ENCODE measurements at regions not wholly inside any gene's neighbourhood (a gene's known extent, or its start where the extent isn't known, plus 50 kb on each side); places are given as distances from the start of the nearest gene placed in this dataset.

- peaks cover 0 to 23% (median 8%) of the 10 kb centered on the region in 9 donors for H3K4me1 ChIP-seq
- no peak for DNase-seq
- no peaks in the 10 kb centered on the region for H3K9me3 ChIP-seq
- TF ChIP-seq CTCF (IDR thresholded peaks at IDR 0.05): no peak
- H3K36me3 ChIP-seq: no peaks in the 10 kb centered on the region
- intact Hi-C loops (cut with DNase I): loop anchor here in 7 of 10 donors (5.0 to 10.0 kb wide), 8 partner anchors 108 to 805 kb away; partner anchors contain the start of gene KLF4 (in 3 of the 7)
- WGBS, 2 donors: 81 to 94% methylated on average over 1 of the region's 1 CpG
- no peak overlapping the region for H3K4me3 ChIP-seq
- H3K27me3 ChIP-seq: peaks cover 0 to 3% (median 0%) of the 10 kb centered on the region in 7 donors
- ATAC-seq: no peak
- no peak overlapping the region for H3K27ac ChIP-seq
Observed at GRCh38 chr9:108270051-108270450, 585.7 kb downstream of the ACTL7B start.

- intact Hi-C loops (cut with DNase I): loop anchor here in 3 of 10 donors (10.0 kb wide), 3 partner anchors 65 to 155 kb away; no protein-coding TSS in a partner anchor
- no peak for TF ChIP-seq CTCF (IDR thresholded peaks at IDR 0.05)
- H3K9me3 ChIP-seq: no peaks in the 10 kb centered on the region
- DNase-seq (no peak), ATAC-seq (no peak)
- no peaks in the 10 kb centered on the region for H3K36me3 ChIP-seq
- H3K27me3 ChIP-seq: peaks cover 0 to 3% (median 0%) of the 10 kb centered on the region in 7 donors
- no peak overlapping the region for H3K27ac ChIP-seq
- peaks cover 0 to 23% (median 8%) of the 10 kb centered on the region in 9 donors for H3K4me1 ChIP-seq
- WGBS, 2 donors: 84 to 96% methylated on average over 1 of the region's 1 CpG
- H3K4me3 ChIP-seq: no peak overlapping the region
Observed at GRCh38 chr9:108269371-108269770, 586.4 kb downstream of the ACTL7B start.

- ATAC-seq (no peak), DNase-seq (no peak)
- 90 to 92% methylated on average over 1 of the region's 1 CpG for WGBS, 2 donors
- H3K4me3 ChIP-seq: no peak overlapping the region
- peaks cover 0 to 6% (median 0%) of the 10 kb centered on the region in 9 donors for H3K4me1 ChIP-seq
- intact Hi-C loops (cut with DNase I): loop anchor here in 3 of 10 donors (10.0 kb wide), 3 partner anchors 60 to 150 kb away; no protein-coding TSS in a partner anchor
- H3K27me3 ChIP-seq: peaks cover 0 to 3% (median 0%) of the 10 kb centered on the region in 7 donors
- no peaks in the 10 kb centered on the region for H3K9me3 ChIP-seq
- no peaks in the 10 kb centered on the region for H3K36me3 ChIP-seq
- TF ChIP-seq CTCF (IDR thresholded peaks at IDR 0.05): no peak
- H3K27ac ChIP-seq: no peak overlapping the region
Observed at GRCh38 chr9:108265065-108265464, 590.7 kb downstream of the ACTL7B start.

DNA sequence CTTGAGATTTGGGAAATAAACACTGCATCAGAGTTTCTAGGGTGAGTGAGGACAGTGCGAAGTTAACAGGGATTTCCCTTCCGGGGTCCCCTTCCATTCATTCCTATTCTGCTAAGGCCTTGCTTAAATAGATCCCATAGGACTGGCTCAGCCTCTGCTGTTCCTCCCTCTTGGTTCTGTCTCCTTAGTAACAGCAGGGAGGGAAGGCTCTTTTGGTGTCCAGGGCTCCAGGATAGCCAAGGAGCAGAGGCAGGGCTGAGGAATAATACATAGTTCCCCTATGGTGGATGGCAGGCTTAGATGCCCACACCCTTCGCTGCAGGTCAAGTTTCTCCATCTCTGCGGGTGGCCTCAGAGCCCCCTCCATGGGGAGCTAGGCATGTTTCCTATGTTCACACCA, 591.7 kb downstream of the ACTL7B start:
- H3K27ac ChIP-seq: no peak overlapping the region
- intact Hi-C loops (cut with DNase I): loop anchor here in 3 of 10 donors (10.0 kb wide), 3 partner anchors 59 to 149 kb away; no protein-coding TSS in a partner anchor
- H3K36me3 ChIP-seq: no peaks in the 10 kb centered on the region
- WGBS, 2 donors: 95 to 98% methylated on average over 4 of the region's 4 CpGs
- H3K9me3 ChIP-seq: no peaks in the 10 kb centered on the region
- no peaks in the 10 kb centered on the region for H3K4me1 ChIP-seq
- TF ChIP-seq CTCF (IDR thresholded peaks at IDR 0.05): no peak
- DNase-seq (no peak), ATAC-seq (no peak)
- H3K27me3 ChIP-seq: peaks cover 0 to 3% (median 0%) of the 10 kb centered on the region in 7 donors
- no peak overlapping the region for H3K4me3 ChIP-seq

All from heart right ventricle (tissue), 16 donors.